Mesenchymal stem cell (in vitro differentiated cells and primary cell): ENCODE measurements at regions not wholly inside any gene's neighbourhood (a gene's known extent, or its start where the extent isn't known, plus 50 kb on each side); places are given as distances from the start of the nearest gene placed in this dataset.
A peak's percentile ranks its signal among the peaks of the same experiment; 100 is the strongest.

Experiments
- DNase-seq: peaks from one replicate; pipeline ENCODE4 v3.0.0-alpha.2; 2013
- H2AFZ ChIP-seq: one replicate; pipeline ENCODE4 v1.6.1; 2013; ENCODE audit warnings: low read depth, mild to moderate bottlenecking, control low read depth, inconsistent platforms, low read length, moderate library complexity
- H2AK5ac ChIP-seq: 2 replicates; pipeline ENCODE4 v1.6.1; 2013; ENCODE audit warnings: low read length, moderate library complexity, mild to moderate bottlenecking, inconsistent platforms; ENCODE audit not compliant: severe bottlenecking
- H2BK120ac ChIP-seq: one replicate; pipeline ENCODE4 v1.6.1; 2013; ENCODE audit warnings: low read depth, mild to moderate bottlenecking, inconsistent platforms, low read length, moderate library complexity
- H2BK12ac ChIP-seq, 2 experiments: one replicate each; pipeline ENCODE4 v1.6.1; 2013; ENCODE audit warnings: inconsistent platforms in 2 of 2, low read length in 2 of 2, mild to moderate bottlenecking in 2 of 2, moderate library complexity in 2 of 2, control low read depth in 1 of 2
- H2BK15ac ChIP-seq: one replicate; pipeline ENCODE4 v1.6.1; 2013; ENCODE audit warnings: mild to moderate bottlenecking, low read depth, inconsistent platforms; ENCODE audit not compliant: poor library complexity, severe bottlenecking
- H2BK5ac ChIP-seq: 2 replicates; pipeline ENCODE4 v1.6.1; 2013; ENCODE audit warnings: low read depth, mild to moderate bottlenecking, low read length, control low read depth, inconsistent platforms; ENCODE audit not compliant: poor library complexity, severe bottlenecking
- H3K14ac ChIP-seq, 2 experiments: one replicate each; pipeline ENCODE4 v1.6.1; 2013; ENCODE audit warnings: inconsistent platforms in 2 of 2, low read length in 2 of 2, control low read depth in 1 of 2, mild to moderate bottlenecking in 1 of 2, moderate library complexity in 1 of 2
- H3K18ac ChIP-seq, 2 experiments: one replicate each; pipeline ENCODE4 v1.6.1; 2013; ENCODE audit warnings: inconsistent platforms in 2 of 2, low read length in 2 of 2, control low read depth in 1 of 2, low read depth in 1 of 2, mild to moderate bottlenecking in 1 of 2
- H3K23ac ChIP-seq, 2 experiments: one replicate each; pipeline ENCODE4 v1.6.1; 2013; ENCODE audit warnings: inconsistent platforms in 2 of 2, low read length in 2 of 2, mild to moderate bottlenecking in 2 of 2, moderate library complexity in 2 of 2, control low read depth in 1 of 2
- H3K27ac ChIP-seq: 2 replicates; pipeline ENCODE4 v1.5.1; 2013; ENCODE audit warnings: mild to moderate bottlenecking, moderate library complexity, low read length, control low read depth, inconsistent platforms; ENCODE audit not compliant: poor library complexity, severe bottlenecking
- H3K27me3 ChIP-seq, 2 experiments: 2 replicates each; pipeline versions ENCODE4 v1.6.1 to v1.7.0; 2013; ENCODE audit warnings: low read length in 2 of 2, mild to moderate bottlenecking in 2 of 2, moderate library complexity in 2 of 2, control low read depth in 1 of 2, inconsistent platforms in 1 of 2; ENCODE audit not compliant: control insufficient read depth in 1 of 2, insufficient read depth in 1 of 2
- H3K36me3 ChIP-seq, 2 experiments: 2 replicates each; pipeline versions ENCODE4 v1.6.1 to v1.7.0; 2013; ENCODE audit warnings: low read length in 2 of 2, control low read depth in 1 of 2, inconsistent platforms in 1 of 2, low read depth in 1 of 2, mild to moderate bottlenecking in 1 of 2; ENCODE audit not compliant: insufficient read depth in 2 of 2, control insufficient read depth in 1 of 2
- H3K4ac ChIP-seq, 2 experiments: one replicate each; pipeline ENCODE4 v1.6.1; 2013; ENCODE audit warnings: inconsistent platforms in 2 of 2, low read length in 2 of 2, mild to moderate bottlenecking in 2 of 2, moderate library complexity in 2 of 2, control low read depth in 1 of 2, low read depth in 1 of 2
- H3K4me1 ChIP-seq: 2 replicates; pipeline ENCODE4 v1.6.1; 2013; ENCODE audit warnings: low read depth, low read length, control low read depth; ENCODE audit not compliant: control insufficient read depth, insufficient read depth
- H3K4me2 ChIP-seq: 2 replicates; pipeline ENCODE4 v1.6.1; 2013; ENCODE audit warnings: low read length, mild to moderate bottlenecking, inconsistent platforms; ENCODE audit not compliant: poor library complexity, severe bottlenecking
- H3K4me3 ChIP-seq, 2 experiments: 2 replicates each; pipeline versions ENCODE4 v1.5.1 to v1.7.0; 2013; ENCODE audit warnings: low read length in 2 of 2, mild to moderate bottlenecking in 2 of 2, control low read depth in 1 of 2, low read depth in 1 of 2; ENCODE audit not compliant: insufficient read depth in 1 of 2
- H3K79me1 ChIP-seq: replicated peaks from 2 replicates; pipeline ENCODE4 v1.6.1; 2013; ENCODE audit warnings: mild to moderate bottlenecking, control low read depth, low read length, inconsistent platforms; ENCODE audit not compliant: poor library complexity, severe bottlenecking
- H3K9ac ChIP-seq: 2 replicates; pipeline ENCODE4 v1.7.0; 2013; ENCODE audit warnings: mild to moderate bottlenecking, low read length, moderate library complexity
- H3K9me3 ChIP-seq: 2 replicates; pipeline ENCODE4 v1.7.0; 2013; ENCODE audit warnings: mild to moderate bottlenecking, low read length; ENCODE audit not compliant: control insufficient read depth
- H4K8ac ChIP-seq: one replicate; pipeline ENCODE4 v1.6.1; 2013; ENCODE audit warnings: inconsistent platforms, mild to moderate bottlenecking, low read length, moderate library complexity
- H4K91ac ChIP-seq: one replicate; pipeline ENCODE4 v1.6.1; 2013; ENCODE audit warnings: mild to moderate bottlenecking, low read length, inconsistent platforms
- WGBS: methylation state at CpG from one replicate; pipeline ENCODE4 v1.1.7; 2013; ENCODE audit warnings: mixed read lengths; 5-methylcytosine and 5-hydroxymethylcytosine counted together

DNA sequence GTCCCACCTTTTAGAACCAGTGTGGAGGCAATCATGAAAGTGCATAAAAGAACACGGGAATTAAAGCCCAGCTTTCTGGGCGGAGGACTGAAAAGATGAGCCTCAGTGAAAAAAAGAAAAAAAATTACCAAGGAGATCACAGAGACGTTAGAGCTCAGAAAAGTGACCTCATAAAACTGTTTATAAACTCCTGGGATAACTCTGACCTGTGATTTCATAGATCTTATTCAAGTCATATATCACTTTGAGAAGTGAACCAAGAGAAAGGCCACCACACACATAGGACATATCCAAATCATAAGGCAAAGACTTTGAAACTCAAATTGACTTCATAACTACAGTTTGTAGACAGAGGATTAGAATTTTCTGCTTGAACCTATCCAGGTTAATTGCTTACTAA, 90.1 kb downstream of the KCNJ2 start:
- H3K4me3 ChIP-seq: no peak overlapping the region
- DNase-seq: no peak
- H3K4ac ChIP-seq: no peak overlapping the region
- no peak overlapping the region for H2AK5ac ChIP-seq
- H3K36me3 ChIP-seq: no peaks in the 10 kb centered on the region
- no peak overlapping the region for H3K14ac ChIP-seq
- no peak overlapping the region for H2BK5ac ChIP-seq
- no peak overlapping the region for H2BK15ac ChIP-seq
- H4K8ac ChIP-seq: no peak overlapping the region
- H3K4me1 ChIP-seq: no peaks in the 10 kb centered on the region
- no peak overlapping the region for H4K91ac ChIP-seq
- H2BK120ac ChIP-seq: no peak overlapping the region
- no peak overlapping the region for H2BK12ac ChIP-seq
- no peak overlapping the region for H3K9ac ChIP-seq
- H3K23ac ChIP-seq: no peak overlapping the region
- no peak overlapping the region for H2AFZ ChIP-seq
- no peak overlapping the region for H3K27ac ChIP-seq
- H3K18ac ChIP-seq: no peak overlapping the region
- no peaks in the 10 kb centered on the region for H3K27me3 ChIP-seq
- no peaks in the 10 kb centered on the region for H3K79me1 ChIP-seq
- no peak overlapping the region for H3K4me2 ChIP-seq
- 97% methylated on average over 2 of the region's 3 CpGs for WGBS
- no peaks in the 10 kb centered on the region for H3K9me3 ChIP-seq

- Histone ChIP-seq H3K9me3 (no peaks in the 10 kb centered on the region), H3K4me3 (no peak overlapping the region), H2BK120ac (no peak overlapping the region), H3K18ac (no peak overlapping the region), H3K27me3 (no peaks in the 10 kb centered on the region), H3K4me2 (no peak overlapping the region), H3K4me1 (no peaks in the 10 kb centered on the region), H3K27ac (no peak overlapping the region), H2BK5ac (no peak overlapping the region), H3K14ac (no peak overlapping the region), H2AFZ (no peak overlapping the region), H4K91ac (no peak overlapping the region), H3K9ac (no peak overlapping the region), H2BK12ac (no peak overlapping the region), H2AK5ac (no peak overlapping the region), H4K8ac (no peak overlapping the region), H3K23ac (no peak overlapping the region), H3K36me3 (no peaks in the 10 kb centered on the region), H3K4ac (no peak overlapping the region), H2BK15ac (no peak overlapping the region), H3K79me1 (no peaks in the 10 kb centered on the region)
- 97% methylated on average over 3 of the region's 3 CpGs for WGBS
- no peak for DNase-seq
Observed at GRCh38 chr17:70261170-70261569, 91.8 kb downstream of the KCNJ2 start.

GRCh38 chr17:70265471-70265870, 96.1 kb downstream of the KCNJ2 start:
- Histone ChIP-seq H4K8ac (no peak overlapping the region), H3K14ac (no peak overlapping the region), H2AK5ac (no peak overlapping the region), H3K4ac (no peak overlapping the region), H3K9ac (no peak overlapping the region), H2AFZ (no peak overlapping the region), H3K18ac (peak overlapping the region in 1 of 2 experiments; percentile 19), H3K79me1 (no peaks in the 10 kb centered on the region), H3K4me1 (peaks cover 2% of the 10 kb centered on the region), H3K27me3 (no peaks in the 10 kb centered on the region), H3K23ac (no peak overlapping the region), H3K4me3 (no peak overlapping the region), H2BK120ac (no peak overlapping the region), H4K91ac (no peak overlapping the region), H3K36me3 (no peaks in the 10 kb centered on the region), H2BK12ac (no peak overlapping the region), H3K4me2 (no peak overlapping the region), H3K9me3 (no peaks in the 10 kb centered on the region), H2BK15ac (no peak overlapping the region), H3K27ac (no peak overlapping the region), H2BK5ac (no peak overlapping the region)
- WGBS: 69% methylated on average over 2 of the region's 2 CpGs
- no peak for DNase-seq

DNA sequence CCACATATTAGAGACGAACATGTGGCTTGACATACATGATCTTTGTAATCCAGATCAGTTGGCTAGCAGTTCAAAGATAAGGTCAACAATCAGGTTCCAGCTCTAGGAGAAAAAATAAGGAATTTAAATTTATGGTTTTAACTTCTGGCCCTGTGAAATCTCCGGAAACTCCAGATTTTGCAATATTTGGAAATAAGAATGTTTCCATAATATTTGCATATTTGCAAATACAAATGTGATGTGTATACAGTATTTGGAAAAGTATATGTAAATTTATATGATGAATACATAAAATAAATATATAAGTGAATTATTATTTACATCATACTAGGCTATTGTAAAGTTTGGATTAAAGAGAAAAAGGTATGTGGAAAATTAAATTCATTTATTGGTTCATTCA, 97.1 kb downstream of the KCNJ2 start:
- H3K79me1 ChIP-seq: no peaks in the 10 kb centered on the region
- H2BK12ac ChIP-seq: no peak overlapping the region
- H3K14ac ChIP-seq: no peak overlapping the region

More for the DNA sequence above, 97.1 kb downstream of the KCNJ2 start:
- Histone ChIP-seq H3K9ac (no peak overlapping the region), H3K18ac (no peak overlapping the region), H3K9me3 (no peaks in the 10 kb centered on the region), H2BK5ac (no peak overlapping the region), H2AFZ (no peak overlapping the region), H3K4me2 (no peak overlapping the region), H3K27me3 (no peaks in the 10 kb centered on the region), H2BK15ac (no peak overlapping the region), H4K8ac (no peak overlapping the region), H3K4me1 (peaks cover 2% of the 10 kb centered on the region), H4K91ac (no peak overlapping the region), H3K4me3 (no peak overlapping the region), H2AK5ac (no peak overlapping the region), H3K4ac (no peak overlapping the region), H3K36me3 (no peaks in the 10 kb centered on the region), H3K23ac (no peak overlapping the region), H2BK120ac (no peak overlapping the region), H3K27ac (no peak overlapping the region)
- DNase-seq: no peak
- 91% methylated on average over 2 of the region's 2 CpGs for WGBS
